Upper lobe of left lung (tissue), 6 donors: ENCODE measurements at regions not wholly inside any gene's neighbourhood (a gene's known extent, or its start where the extent isn't known, plus 50 kb on each side); places are given as distances from the start of the nearest gene placed in this dataset.

ENCODE experiments used
- ATAC-seq, 2 donors: fragments of 200-7000 bp; cut with Tn5 transposase; one replicate each; pipeline ENCODE4 v1.9.1; 2022; ENCODE audit warnings: mild to moderate bottlenecking in 2 of 2, moderate library complexity in 2 of 2; ENCODE audit not compliant: low FRiP score in 2 of 2
- DNase-seq, 2 donors: peaks; one replicate each; pipeline ENCODE4 v3.0.0-alpha.2; 2019 to 2020
- H3K27ac ChIP-seq, 4 donors: fragments of 200-600 bp; sonication (generic); one replicate each; pipeline ENCODE4 v1.5.1; 2016 to 2019
- H3K27me3 ChIP-seq, 4 donors: fragments of 200-600 bp; sonication (generic); one replicate each; pipeline ENCODE4 v1.5.1; 2017 to 2019
- H3K36me3 ChIP-seq, 4 donors: fragments of 200-600 bp; sonication (generic); one replicate each; pipeline ENCODE4 v1.5.1; 2016 to 2019
- H3K4me1 ChIP-seq, 4 donors: fragments of 200-600 bp; sonication (generic); one replicate each; pipeline ENCODE4 v1.5.1; 2018 to 2019
- H3K4me3 ChIP-seq, 4 donors: fragments of 200-600 bp; sonication (generic); one replicate each; pipeline ENCODE4 v1.5.1; 2017 to 2019; ENCODE audit warnings: mild to moderate bottlenecking in 2 of 4, moderate library complexity in 1 of 4
- H3K9me3 ChIP-seq, 4 donors: fragments of 200-600 bp; sonication (generic); one replicate each; pipeline ENCODE4 v1.5.1; 2018 to 2019
- EP300 ChIP-seq, 4 donors: sonication (generic); formaldehyde crosslinking; IDR thresholded peaks; one replicate each; pipeline ENCODE4 v1.5.1; 2017; ENCODE audit warnings: antibody characterized with exemption in 4 of 4, control low read depth in 2 of 4
- POLR2A ChIP-seq, 4 donors: fragments of 450-650 bp; IDR thresholded peaks; one replicate each; pipeline ENCODE4 v1.5.1; 2016 to 2017; ENCODE audit warnings: antibody characterized with exemption in 4 of 4, mild to moderate bottlenecking in 2 of 4
- POLR2AphosphoS5 ChIP-seq, 2 donors: sonication (generic); formaldehyde crosslinking; IDR thresholded peaks; one replicate each; pipeline ENCODE4 v1.5.1; 2017; ENCODE audit warnings: antibody characterized with exemption in 2 of 2
- whole genome bisulfite sequencing, 2 donors: methylation state at CpG; one replicate each; pipeline ENCODE4 v1.1.5; 2017 to 2018; 5-methylcytosine and 5-hydroxymethylcytosine counted together
- TF ChIP-seq, protein P1 (sequence below), 6 experiments: fragments of 450-650 bp in 4 of 6; fragments of 200-600 bp in 2 of 6; sonication (generic) in 2 of 6; IDR thresholded peaks; one replicate each; pipeline ENCODE4 v1.5.1; 2016 to 2019; ENCODE audit warnings: antibody characterized with exemption in 6 of 6
- donor health status: DM: no; HTN: no; CAD: no; lungs with moderate emphysema.
- donor health status: DM: no; HTN: yes; CAD: no; lungs with severe emphysema.

DNA sequence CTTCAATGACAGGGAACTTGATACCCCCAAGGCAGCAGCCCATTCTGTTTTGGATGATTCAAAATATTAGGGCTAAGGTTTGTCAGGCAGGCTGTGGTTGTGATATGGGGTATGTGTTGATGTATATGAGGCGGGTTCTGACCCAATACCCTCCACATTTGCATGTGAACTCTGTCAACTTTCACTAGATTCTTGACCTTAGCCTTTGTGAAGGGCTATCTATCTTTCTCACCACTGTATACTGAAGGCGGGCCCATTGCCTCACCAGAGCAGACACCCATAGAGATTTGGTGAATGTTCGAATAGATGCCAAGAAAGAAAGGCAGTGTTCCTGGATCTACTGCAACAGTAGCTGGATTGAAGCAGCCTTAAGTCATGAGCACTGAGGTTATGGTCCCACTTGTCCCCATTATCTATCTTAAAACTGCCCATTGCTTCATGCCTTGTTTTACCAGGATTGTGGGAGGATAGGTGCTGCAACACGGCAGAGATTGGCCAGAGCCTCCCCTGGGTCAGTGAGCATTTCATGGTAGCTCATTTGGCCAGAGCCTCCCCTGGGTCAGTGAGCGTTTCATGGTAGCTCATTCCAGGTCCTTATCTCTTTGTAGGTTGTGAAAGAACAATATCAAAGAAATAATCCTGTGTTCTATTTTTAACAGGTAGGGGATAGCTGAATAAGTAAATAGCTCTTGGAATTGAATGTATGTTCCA, 399.6 kb downstream of the TMEM135 start:
- no peak for ATAC-seq
- whole genome bisulfite sequencing, 2 donors, result 88 to 91% methylated on average over 5 of the region's 5 CpGs
- Histone ChIP-seq H3K9me3 (no peaks in the 10 kb centered on the region), H3K4me3 (no peak overlapping the region), H3K27me3 (no peaks in the 10 kb centered on the region), H3K4me1 (peaks cover 0 to 4% (median 0%) of the 10 kb centered on the region in 4 donors), H3K27ac (no peak overlapping the region), H3K36me3 (no peaks in the 10 kb centered on the region)
- DNase-seq, result no peak
- TF ChIP-seq POLR2AphosphoS5 (IDR thresholded peaks at IDR 0.05) (no peak), EP300 (IDR thresholded peaks at IDR 0.05) (no peak), POLR2A (IDR thresholded peaks at IDR 0.05) (no peak)
- TF ChIP-seq, protein P1, sequence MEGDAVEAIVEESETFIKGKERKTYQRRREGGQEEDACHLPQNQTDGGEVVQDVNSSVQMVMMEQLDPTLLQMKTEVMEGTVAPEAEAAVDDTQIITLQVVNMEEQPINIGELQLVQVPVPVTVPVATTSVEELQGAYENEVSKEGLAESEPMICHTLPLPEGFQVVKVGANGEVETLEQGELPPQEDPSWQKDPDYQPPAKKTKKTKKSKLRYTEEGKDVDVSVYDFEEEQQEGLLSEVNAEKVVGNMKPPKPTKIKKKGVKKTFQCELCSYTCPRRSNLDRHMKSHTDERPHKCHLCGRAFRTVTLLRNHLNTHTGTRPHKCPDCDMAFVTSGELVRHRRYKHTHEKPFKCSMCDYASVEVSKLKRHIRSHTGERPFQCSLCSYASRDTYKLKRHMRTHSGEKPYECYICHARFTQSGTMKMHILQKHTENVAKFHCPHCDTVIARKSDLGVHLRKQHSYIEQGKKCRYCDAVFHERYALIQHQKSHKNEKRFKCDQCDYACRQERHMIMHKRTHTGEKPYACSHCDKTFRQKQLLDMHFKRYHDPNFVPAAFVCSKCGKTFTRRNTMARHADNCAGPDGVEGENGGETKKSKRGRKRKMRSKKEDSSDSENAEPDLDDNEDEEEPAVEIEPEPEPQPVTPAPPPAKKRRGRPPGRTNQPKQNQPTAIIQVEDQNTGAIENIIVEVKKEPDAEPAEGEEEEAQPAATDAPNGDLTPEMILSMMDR (IDR thresholded peaks at IDR 0.05), result no peak

DNA sequence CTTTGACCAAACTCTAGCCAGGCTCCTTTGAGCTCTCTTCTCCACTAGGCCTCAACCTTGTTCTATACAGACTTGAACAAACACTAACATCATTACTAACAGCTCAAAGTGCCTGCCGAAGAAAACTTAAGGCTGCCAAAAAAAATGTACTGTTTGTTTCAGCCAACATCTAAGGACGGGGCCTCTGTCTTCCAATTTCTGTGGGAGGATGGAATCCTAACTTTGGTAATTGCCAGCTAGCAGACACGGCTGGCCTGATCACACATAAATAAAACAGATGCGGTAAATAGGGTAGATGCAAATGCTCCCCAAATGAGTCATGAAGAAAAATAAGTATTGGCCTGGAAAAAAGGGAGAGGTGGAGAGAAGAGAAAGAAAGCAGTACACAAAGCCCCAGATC, 394.3 kb downstream of the TMEM135 start:
- no peak for DNase-seq
- Histone ChIP-seq H3K9me3 (no peaks in the 10 kb centered on the region), H3K4me1 (no peaks in the 10 kb centered on the region), H3K27me3 (no peaks in the 10 kb centered on the region), H3K4me3 (no peak overlapping the region), H3K36me3 (no peaks in the 10 kb centered on the region), H3K27ac (no peak overlapping the region)
- no peak for TF ChIP-seq EP300 (IDR thresholded peaks at IDR 0.05)
- TF ChIP-seq POLR2AphosphoS5 (IDR thresholded peaks at IDR 0.05), result no peak
- TF ChIP-seq POLR2A (IDR thresholded peaks at IDR 0.05), result no peak
- TF ChIP-seq, protein P1 (IDR thresholded peaks at IDR 0.05), result no peak
- 78 to 84% methylated on average over 4 of the region's 4 CpGs for WGBS, 2 donors
- ATAC-seq, result peak in 1 of 2 donors; percentile 60

DNA sequence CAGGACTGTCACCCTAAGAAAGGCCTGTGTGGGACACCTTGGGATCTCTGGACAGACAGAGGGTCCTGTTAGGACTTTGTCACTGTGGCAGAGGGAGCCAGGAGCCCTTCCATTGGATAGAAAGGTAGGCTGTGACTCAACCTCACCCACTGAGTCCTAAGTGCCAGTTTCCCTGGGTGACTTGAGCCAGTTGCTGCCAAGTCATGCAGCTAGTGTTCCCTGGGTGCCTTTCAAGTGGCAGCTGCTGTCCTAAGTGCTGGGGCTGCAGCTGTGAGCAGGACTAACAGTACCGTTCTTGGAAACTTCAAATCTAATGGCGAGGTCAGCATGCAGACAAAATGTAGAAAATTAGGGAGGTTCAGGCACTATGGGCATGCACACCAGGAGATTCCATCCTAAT, 393.7 kb downstream of the TMEM135 start:
- WGBS, 2 donors, result 91 to 94% methylated on average over 2 of the region's 2 CpGs

DNA sequence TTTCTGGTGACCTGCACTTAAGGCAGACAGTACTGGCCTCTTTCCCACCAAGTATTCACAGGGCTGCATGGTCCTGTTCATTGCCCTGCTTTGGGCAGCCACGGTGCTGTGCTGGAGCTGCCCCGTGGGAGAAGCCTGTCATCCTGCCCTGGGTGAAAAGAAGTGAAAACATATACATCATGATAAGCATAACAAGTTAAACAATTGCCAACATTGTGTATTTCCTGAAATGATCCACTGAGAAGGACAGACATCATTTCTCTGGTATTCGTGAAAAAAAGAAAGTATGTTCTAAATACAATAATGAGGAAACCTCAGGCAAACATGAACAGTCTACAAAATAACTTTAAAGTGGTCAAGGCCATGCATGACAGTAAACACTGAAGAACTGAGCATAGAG, 393.1 kb downstream of the TMEM135 start:
- H3K36me3 ChIP-seq, result no peaks in the 10 kb centered on the region
- ATAC-seq (no peak), DNase-seq (peak in 1 of 2 donors; percentile 6)
- TF ChIP-seq, protein P1 (IDR thresholded peaks at IDR 0.05), result no peak
- TF ChIP-seq EP300 (IDR thresholded peaks at IDR 0.05) (no peak), POLR2AphosphoS5 (IDR thresholded peaks at IDR 0.05) (no peak), POLR2A (IDR thresholded peaks at IDR 0.05) (no peak)
- no peak overlapping the region for H3K4me3 ChIP-seq
- H3K27me3 ChIP-seq, result no peaks in the 10 kb centered on the region
- no peak overlapping the region for H3K27ac ChIP-seq
- H3K4me1 ChIP-seq, result no peaks in the 10 kb centered on the region
- H3K9me3 ChIP-seq, result no peaks in the 10 kb centered on the region
- 41 to 61% methylated on average over 3 of the region's 3 CpGs for WGBS, 2 donors

More for the DNA sequence above, 393.7 kb downstream of the TMEM135 start:
- DNase-seq (no peak), ATAC-seq (peak in 1 of 2 donors; percentile 9)
- Histone ChIP-seq H3K27me3 (no peaks in the 10 kb centered on the region), H3K36me3 (no peaks in the 10 kb centered on the region), H3K4me1 (no peaks in the 10 kb centered on the region), H3K4me3 (no peak overlapping the region), H3K9me3 (no peaks in the 10 kb centered on the region), H3K27ac (no peak overlapping the region)
- TF ChIP-seq EP300 (IDR thresholded peaks at IDR 0.05), result no peak
- TF ChIP-seq POLR2AphosphoS5 (IDR thresholded peaks at IDR 0.05), result no peak
- TF ChIP-seq POLR2A (IDR thresholded peaks at IDR 0.05), result no peak
- TF ChIP-seq, protein P1 (IDR thresholded peaks at IDR 0.05), result no peak

DNA sequence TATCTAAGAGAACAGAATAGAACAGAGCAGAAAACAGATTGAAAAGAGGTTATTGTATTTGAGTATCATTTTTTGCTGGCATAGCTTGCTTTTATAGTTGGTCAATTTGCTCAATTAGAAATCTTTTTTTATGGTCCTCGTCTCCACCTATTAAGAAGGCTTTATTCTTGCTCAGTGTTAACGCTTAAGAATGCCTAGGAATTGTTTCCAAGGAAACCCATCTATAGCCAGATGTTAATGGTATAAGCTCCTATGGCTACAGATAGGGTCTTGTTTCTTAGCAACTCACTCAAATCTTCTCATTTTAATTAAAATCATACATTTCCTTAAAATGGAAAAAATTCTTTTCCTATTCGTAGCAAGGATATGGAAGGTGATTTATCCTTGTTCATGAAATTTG, 392.3 kb downstream of the TMEM135 start:
- 86 to 91% methylated on average over 3 of the region's 3 CpGs for WGBS, 2 donors
- ATAC-seq (no peak), DNase-seq (no peak)
- Histone ChIP-seq H3K27me3 (no peaks in the 10 kb centered on the region), H3K4me1 (no peaks in the 10 kb centered on the region), H3K27ac (no peak overlapping the region), H3K4me3 (no peak overlapping the region), H3K9me3 (no peaks in the 10 kb centered on the region), H3K36me3 (no peaks in the 10 kb centered on the region)
- no peak for TF ChIP-seq EP300 (IDR thresholded peaks at IDR 0.05)
- TF ChIP-seq POLR2A (IDR thresholded peaks at IDR 0.05), result no peak
- TF ChIP-seq, protein P1 (IDR thresholded peaks at IDR 0.05), result no peak
- no peak for TF ChIP-seq POLR2AphosphoS5 (IDR thresholded peaks at IDR 0.05)
